GM21717 (cell line): ENCODE measurements at regions not wholly inside any gene's neighbourhood (a gene's known extent, or its start where the extent isn't known, plus 50 kb on each side); places are given as distances from the start of the nearest gene placed in this dataset.
"Not testable (repeated sequence)": the region's sequence is repeated elsewhere in the genome, so short reads cannot be mapped to it uniquely, and the experiment has no call there.

Experiments
- ATAC-seq: cut with Tn5 transposase; IDR thresholded peaks from one replicate; pipeline ENCODE4 v1.9.1; 2021; ENCODE audit warnings: mild to moderate bottlenecking, moderate library complexity; ENCODE audit not compliant: unreplicated experiment

GRCh38 chr9:19895578-19895977, 106.7 kb upstream of the SLC24A2 start:
- ATAC-seq = not testable (repeated sequence)

DNA sequence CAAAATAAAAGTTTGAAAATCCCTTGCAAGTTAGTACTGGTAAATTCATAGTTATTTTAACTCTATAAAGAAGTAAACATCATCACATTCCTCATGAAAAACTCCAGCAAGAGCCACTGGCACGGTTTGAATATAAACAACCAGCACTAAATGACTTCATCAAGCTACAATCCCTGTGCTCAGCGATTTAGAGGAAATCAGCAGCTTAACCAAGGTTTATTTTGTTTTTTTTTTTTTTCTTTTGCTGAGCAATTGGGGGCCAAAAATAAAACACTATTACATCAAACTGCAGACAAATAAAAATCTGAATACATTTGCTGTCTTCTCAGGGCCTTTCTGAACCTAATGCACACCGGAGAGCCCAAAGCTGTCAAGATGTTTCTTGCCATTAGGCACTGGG, 106.2 kb upstream of the SLC24A2 start:
- ATAC-seq = no peak

DNA sequence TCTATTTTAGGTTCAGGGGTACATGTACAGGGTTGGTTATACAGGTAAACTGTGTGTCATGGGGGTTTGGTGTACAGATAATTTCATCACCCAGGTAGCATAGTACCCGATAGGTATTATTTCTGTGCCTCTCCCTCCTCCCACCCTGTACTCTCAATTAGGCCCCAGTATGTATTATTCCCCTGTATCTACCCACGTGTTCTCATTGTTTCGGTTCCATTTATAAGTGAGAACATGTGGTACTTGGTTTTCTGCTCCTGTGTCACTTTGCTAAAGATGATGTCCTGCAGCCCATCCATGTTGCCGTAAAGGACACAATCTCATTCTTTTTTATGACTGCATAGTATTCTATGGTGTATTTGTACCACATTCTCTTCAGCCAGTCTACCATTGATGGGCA, 96.8 kb upstream of the SLC24A2 start:
- ATAC-seq = no peak

DNA sequence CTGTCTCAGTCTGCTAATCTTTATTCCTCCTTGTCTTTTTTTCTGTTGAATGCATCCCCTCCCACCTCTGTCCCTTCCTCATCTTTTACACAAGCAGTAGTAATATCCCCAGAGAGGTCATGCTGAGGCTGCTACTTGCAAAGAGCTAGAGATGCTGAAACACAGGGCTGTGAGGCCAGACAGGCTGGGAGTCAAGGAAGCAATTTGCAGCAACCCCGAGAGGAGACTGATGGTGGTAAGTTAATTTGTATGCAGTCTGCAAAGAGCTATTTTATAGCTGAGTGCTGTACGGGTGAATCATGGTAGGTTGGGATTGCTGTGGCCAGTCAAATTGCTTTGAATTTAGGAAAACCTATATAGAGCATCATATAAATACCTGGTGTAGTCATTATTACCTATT, 90.2 kb upstream of the SLC24A2 start:
- no peak for ATAC-seq

- no peak for ATAC-seq
These were observed 87.9 kb upstream of the SLC24A2 start for GRCh38 chr9:19876569-19877316.

DNA sequence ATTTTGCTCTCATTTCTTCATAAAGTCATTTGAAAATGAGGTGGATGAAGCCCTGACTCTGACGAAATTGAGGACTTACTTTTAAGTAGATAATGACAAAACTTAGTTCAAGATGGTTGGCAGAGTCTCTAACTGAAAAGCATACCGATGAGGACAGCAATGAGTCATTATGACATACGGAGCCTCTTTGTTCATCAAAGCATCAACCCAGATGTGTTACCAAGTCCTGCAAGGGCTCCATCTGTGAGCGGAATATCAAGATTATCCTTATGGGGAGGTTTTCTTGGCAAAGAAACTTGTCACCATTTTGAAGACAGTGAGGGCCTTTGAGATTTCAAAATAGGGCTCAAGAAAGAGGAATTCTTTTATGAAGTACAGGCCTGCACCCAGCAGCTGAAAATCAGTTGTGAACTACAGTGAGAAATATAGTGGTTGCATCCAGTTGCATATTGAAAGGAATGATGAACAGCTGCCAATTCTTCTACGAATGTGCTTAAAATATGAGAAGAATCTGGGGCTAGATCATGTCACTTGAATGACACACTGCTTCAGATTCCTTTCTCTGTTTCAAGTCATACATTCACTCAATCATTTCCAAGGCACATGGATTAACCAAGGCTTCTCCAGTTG, 86.6 kb upstream of the SLC24A2 start:
- no peak for ATAC-seq

DNA sequence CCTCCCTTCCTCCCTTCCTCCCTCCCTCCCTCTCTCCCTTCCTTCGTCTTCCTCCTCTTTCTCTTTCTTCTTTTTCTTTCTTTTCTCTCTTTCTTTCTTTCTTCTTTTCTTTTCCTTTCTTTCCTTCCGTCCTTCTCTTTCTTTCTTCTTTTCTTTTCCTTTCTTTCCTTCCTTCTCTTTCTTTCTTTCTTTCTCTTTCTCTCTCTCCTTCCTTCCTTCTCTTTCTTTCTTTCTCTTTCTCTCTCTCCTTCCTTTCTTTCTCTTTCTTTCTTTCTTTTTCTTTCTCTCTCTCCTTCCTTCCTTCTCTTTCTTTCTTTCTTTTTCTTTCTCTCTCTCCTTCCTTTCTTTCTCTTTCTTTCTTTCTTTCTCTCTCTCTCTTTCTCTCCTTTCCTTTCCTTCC, 84.4 kb upstream of the SLC24A2 start:
- not testable (repeated sequence) for ATAC-seq

DNA sequence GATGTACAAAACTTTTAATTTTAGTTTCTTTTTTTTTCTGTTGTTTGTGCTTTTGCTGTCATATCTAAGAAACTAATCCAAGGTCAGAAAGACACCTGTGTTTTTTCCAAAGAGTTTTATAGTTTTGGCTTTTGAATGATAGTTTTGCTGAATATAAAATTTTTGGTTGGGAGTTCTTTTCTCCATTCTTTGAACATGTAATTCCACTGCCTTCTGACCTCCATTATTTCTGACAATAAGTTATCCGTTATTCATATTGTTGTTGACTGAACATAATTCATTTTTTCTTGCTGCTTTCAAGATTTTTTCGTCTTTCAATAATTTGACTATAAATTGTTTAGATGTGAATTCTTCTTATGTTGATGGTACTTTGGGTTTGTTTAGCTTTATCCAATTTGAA, 82.2 kb upstream of the SLC24A2 start:
- no peak for ATAC-seq

DNA sequence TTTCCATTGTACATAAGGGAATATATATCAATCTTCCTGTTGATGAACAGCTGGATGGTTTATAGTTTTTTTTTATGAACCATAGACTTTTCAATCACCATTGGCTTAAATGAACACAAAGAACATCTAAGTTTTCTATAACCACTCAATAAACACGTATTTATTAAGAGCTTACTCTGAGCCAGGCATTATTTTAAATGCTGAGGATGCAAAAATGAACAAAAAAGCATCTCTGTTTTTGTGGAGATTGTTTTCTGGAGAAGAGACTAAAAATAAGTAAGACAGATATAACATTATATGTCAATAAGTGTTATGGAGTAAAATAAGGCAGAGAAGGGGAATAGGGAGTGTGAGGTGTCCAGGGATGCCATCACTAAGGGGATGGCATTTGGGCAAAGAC, 52.1 kb upstream of the SLC24A2 start:
- no peak for ATAC-seq
